CD4-positive, alpha-beta T cell treated with Interferon alpha-2 for 1 hour (primary cell): ENCODE measurements at regions not wholly inside any gene's neighbourhood (a gene's known extent, or its start where the extent isn't known, plus 50 kb on each side); places are given as distances from the start of the nearest gene placed in this dataset.
A peak's percentile ranks its signal among the peaks of the same experiment; 100 is the strongest.

Experiments
- DNase-seq, 2 donors: peaks; one replicate each; pipeline ENCODE4 v3.0.0-alpha.2; 2020 to 2022

DNA sequence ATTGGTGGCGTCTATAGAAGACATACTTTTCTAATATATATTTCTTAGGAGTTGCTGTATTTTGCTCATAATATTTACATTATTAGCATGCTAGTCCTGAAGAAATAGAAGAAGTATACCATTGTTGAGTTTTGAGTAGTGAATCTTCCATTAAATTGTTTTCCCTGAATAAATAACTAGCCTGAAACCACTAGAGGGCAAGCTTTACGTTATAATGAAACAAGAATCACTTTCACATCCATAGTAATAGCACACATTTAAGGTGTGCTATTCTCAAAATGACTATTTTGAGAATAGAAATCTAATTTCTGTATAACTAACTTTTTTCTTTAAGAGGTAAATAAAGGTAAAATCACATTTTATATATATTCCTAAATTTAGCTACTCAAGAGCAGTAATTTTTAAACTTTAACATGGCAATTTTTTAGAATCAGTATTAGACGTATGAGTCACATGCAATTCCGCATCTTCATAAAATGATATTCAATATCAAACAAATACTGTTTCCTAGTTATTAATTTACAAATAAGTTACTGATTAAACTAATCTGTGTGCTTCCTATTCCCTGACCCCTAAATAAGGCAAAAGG lies 213.2 kb upstream of the MANEA start:
- DNase-seq = peak in 1 of 2 donors; percentile 3

DNA sequence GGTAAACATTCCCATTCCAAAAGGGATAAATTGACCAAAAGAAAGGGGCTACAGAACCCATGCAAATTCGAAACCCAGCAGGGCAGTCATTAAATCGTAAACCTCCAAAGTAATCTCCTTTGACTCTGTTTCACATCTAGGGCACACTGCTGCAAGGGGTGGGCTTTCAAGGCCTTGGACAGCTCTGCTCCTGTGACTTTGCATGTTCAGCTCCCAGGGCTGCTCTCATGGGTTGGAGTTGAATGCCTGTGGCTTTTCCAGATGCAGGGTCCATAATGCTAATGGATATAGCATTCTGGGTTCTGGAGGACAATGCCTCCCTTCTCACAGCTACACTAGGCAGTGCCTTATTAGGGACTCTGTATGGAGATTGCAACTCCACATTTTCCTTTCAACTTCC lies 211.9 kb upstream of the MANEA start:
- no peak for DNase-seq

DNA sequence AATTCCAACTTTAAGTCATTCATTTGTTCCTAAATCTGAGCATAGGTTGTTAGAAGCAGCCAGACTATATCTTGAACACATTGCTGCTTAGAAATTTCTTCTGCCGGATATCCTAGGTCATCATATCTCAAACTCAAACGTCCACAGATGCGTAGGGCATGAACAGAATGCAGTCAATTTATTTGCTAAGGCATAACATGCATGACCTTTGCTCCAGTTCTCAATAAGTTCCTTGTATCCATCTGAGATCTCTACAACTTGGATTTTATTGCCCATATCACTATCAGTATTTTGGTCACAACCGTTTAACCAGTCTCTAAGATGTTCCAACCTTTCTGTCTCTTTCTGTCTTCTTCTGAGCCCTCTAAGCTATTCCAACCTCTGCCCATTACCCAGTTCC lies 210.9 kb upstream of the MANEA start:
- no peak for DNase-seq

DNA sequence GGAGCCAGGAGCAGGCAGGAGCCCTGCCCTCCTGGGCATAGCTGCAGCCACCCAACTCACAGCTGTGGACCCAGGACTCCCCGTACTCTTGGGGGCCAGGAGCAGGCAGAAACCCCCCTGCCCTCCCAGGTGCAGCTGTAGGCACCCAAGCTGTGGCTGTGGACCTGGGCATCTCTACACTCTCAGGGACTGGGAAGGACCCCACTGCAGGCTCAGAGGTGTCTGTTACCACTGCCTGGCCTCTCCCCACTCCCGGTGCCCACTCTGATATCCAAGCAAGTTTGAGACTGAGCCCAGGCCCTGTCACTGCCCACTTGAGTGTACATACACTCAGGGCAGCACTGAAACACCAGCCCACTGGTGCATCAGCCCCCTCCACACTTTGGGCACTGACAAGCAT lies 193.5 kb upstream of the MANEA start:
- DNase-seq = no peak

DNA sequence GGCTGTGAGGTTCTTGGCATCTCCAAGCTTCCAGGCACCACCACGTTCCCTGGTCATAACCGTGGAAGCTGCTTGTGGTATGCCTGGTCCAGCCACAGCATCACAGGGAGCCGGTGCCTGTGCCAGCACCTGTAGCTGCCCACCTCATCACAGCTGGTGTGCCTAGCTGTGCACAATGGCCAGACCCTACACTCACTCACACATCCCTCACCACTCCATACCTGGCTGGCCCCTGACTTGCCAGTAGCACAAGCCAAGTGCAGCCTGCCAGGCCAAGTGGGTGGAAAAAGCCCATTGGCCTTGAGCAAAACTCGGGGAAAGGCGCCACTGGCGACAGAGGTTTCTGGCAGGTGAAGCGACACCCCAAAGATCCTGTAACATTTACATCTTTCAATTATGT lies 192.3 kb upstream of the MANEA start:
- no peak for DNase-seq

DNA sequence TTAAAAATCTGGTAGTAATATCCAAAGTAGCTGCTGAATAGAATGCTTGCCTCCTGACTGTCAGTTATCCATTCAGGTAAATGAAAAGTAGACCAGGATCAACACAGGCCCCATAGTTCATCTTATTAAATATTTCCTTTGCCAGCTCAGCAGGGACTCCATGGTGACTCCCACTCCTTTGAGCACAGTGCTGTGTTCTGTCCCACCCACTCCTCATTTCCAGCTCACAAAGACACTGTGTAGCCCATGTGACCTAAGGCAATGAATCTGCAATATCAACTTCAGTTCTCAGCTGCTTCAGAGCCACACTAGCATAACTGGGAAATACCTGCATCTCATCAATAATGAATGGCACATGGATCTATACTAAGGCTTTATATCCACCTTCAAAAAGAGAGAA lies 189.5 kb upstream of the MANEA start:
- no peak for DNase-seq

DNA sequence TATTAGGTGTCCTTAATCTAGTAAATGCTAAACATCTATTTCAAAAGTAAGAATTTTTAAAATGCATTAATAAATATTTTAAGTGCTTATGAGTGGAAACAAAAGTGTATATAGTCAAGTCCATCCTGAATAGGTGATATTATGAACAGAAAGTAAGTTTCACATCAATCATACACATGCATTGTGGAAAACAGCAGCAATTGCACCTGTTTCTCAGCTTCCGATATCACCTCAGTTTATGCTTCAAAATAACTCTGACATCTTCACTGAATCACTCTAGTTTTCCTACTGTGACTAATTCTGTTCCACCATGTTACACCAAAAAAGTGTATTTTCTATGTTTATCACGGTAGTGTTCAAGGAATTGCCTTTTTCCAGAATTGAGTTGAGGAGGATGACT lies 172.6 kb upstream of the MANEA start:
- no peak for DNase-seq

DNA sequence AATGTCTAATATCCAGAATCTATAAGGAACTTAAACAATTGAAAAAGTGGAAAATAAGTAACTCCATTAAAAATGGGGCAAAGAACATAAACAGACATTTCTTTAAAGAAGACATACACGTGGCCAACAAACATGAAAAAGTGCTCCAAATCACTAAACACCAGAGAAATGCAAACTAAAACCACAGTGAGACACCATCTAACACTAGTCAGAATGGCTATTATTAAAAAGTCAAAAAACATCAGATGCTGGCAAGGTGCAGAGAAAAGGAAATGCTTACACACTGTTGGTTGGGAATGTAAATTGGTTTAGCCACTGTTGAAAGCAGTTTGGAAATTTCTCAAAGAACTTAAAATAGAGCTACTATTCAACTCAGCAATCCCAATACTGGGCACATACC lies 169.2 kb upstream of the MANEA start:
- DNase-seq = no peak

DNA sequence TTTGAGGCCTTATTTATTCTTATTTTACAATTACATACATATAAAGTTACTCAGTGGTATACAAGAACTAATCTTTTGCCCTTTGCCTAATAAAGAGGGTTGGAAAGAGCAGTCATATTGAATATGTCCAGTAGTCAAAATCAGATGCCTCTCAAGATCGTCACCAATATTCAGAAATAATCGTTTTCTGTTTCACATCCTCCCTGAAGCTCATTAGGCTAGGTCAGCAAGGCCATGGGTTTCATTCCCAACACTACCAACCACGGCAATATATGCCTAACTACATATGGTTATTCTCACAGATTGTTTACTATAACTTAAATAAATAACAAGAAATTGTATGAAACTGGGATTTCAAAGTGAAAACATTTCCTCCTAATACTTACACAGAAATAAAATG lies 167.2 kb upstream of the MANEA start:
- no peak for DNase-seq

DNA sequence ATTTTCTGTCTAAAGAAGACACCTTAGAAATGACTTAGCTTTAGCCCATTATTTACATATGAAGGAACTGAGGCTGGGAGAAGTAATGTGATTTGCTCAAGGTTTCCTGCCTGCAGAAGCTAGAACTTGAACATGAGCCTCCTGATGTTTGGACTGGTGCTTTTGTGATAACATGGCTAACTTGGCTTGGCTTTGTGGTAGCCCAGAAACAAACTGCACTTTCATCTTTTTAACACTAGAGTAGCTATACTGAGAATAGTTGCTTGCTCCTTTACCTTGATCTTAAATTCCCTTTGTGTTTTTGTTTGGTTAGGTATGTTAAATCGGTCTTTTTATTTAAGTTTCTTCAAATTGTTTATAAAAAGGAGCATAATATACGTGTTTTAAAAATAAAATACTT lies 163.5 kb upstream of the MANEA start:
- DNase-seq = no peak

DNA sequence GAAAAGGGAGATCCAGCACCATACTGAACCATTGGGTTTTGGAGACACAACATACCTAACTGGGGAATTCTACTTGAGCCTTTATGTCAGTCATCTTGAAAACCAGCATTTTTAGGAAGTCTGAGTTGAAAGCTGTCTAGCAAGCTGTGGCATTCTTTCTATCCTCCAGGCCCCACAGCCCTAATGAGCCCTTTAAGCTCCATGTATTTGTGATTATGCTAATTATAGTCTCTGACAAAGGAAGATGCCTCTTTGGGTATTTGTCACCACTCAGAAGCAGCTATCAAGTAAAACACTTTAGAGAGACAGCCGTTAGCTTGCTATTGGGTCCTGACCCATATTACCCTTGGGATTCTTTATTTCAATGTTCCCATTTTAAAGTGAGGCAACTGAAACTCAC lies 159.5 kb upstream of the MANEA start:
- no peak for DNase-seq

DNA sequence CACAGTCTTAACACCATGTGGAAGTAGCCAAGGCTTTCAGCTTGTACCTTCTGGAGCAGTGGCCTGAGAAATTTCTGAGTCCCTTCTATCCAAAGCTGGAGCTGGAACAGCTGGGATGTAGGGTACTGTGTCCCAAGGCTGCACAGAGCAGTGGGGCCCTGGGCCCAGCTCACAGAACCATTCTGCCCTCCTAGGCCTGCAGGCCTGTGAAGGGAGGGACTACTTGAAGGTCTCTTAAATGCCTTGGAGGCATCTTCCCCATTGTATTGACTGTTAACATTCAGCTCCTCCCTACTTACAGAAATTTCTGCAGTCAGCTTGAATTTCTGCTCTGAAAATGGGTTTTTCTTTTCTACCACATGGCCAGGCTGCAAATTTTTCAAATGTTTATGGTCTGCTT lies 156.5 kb upstream of the MANEA start:
- DNase-seq = no peak

DNA sequence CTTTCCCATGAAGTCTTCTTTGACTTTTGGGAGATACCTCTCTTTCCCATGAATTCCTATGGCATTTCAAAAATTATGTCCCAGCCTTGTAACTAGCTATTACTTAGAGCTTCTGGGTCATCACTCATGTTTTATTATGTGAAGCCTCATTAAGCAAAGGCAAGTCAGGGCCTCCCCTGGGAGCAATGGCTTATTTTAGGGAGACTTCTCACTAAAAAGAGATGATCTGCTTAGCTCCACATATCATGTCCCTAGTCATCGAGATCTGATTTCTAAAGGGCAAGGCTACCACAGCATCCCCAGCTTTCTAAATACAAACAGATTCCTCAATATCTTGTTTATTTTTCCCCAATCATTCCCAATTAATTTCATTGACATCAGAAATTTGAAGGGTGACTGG lies 154.0 kb upstream of the MANEA start:
- DNase-seq = no peak

DNA sequence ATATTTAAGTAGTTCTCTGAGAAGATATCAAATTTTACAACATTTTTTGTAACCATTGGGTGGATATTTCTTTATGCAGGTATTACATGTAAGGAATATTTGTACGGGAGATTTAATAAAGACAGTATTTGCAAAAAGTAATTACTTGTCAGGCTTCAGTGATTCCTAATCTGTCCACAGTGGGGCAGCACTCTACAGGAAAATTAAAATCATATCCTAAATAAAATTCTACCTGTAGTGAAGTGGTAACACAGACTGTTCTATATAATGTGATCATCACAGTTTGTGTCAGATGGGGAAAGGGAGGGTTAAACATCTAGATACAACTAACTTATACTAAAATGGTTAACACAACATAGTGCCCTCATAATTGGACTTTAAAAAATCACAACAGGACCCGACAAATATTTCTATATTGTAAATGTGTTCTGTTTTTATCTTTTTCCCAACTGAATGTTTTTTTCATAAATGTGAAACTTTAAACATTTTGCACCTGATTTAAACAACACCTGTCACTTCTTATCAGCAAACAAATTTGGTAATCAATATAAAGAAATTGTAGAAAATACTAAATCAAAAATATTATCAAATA lies 145.6 kb upstream of the MANEA start:
- peak; percentile 6 to 51 for DNase-seq

DNA sequence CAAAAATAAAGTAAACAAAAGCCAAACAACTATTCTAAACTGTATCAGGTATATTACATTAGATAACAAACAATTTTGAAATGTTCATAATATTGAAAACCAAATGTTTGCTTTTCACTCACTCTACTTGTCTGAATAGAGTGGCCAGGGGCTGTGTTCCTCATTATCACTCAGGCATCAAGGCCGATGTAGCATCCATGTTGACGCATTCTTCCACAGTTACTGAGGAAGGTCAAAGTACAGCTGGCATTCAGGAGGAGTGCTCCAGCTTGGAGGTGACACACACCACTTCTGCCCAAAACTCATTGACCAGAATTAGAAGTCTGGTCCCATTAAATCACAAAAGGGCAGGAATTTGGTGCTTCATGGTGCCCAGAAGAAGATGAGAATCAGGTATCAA lies 137.6 kb upstream of the MANEA start:
- no peak for DNase-seq

DNA sequence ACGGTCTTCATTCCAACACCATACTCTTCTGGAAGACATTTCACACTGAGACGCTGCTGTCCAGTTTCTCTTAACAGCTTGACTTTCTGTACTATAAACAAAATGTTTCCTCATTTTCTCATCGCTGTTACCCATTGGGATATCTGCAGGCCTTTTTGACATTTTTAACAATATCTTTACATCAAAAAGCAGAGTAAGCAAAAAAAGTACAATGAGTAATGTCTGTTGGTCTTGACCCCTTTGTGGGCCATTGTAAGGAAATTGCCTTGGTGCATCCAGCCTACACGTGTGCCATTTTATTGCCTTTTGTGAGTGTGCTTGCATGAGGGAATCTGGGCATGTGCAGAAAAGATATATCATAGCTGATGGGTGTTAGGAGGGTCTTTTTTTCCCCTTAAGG lies 129.1 kb upstream of the MANEA start:
- no peak for DNase-seq

DNA sequence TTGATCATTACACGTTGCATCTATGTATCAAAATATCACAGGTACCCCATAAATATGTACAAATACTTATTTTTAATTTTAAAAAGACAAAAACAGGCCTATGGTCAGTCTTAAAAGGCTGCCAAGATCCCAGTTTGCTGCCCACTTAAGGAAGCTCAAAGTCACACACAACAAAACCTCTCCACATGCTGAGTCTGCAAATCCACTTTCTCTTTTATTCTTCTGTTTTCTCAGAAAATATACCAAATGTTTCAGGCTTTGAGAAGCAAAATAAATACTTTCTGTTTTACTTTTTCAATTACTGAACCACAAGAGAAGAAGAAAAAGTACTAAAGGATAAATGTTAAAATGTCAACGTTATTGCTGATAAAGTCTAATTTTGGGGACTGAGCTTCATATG lies 107.8 kb upstream of the MANEA start:
- DNase-seq = no peak

DNA sequence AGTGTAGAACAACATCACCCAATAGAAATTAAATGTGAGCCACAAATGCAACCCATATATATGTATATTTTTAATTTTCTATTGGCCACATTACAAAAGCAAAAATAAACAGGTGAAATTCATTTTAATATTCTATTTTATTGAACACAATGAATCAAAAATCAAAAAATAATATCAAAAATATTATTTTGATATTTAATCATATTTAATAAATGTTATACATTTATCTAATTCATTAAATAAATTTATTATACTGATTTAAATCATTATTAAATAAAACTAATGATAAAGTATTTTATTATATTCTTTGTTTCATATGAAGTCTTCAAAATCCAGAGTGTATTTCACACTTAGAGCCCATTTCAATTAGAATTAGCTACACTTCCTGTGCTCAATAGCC lies 98.4 kb upstream of the MANEA start:
- no peak for DNase-seq

DNA sequence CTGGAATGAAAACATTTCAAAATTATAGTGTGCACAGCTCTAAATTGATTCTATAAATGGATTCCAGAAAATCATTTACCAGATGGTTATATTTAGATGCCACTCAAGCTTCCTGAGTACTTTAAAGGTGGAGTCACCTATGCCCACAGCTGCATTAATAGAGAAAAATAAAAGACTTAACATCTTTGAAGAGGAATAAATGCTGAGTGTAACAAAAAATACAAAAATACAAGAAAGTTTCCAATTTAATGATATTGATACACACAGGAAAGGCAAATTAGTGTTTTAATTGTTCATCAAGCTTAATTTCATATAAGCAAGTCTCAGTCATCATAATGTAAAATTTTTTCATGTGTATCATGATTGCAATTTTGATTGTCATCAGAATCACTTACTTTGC lies 89.5 kb upstream of the MANEA start:
- no peak for DNase-seq

DNA sequence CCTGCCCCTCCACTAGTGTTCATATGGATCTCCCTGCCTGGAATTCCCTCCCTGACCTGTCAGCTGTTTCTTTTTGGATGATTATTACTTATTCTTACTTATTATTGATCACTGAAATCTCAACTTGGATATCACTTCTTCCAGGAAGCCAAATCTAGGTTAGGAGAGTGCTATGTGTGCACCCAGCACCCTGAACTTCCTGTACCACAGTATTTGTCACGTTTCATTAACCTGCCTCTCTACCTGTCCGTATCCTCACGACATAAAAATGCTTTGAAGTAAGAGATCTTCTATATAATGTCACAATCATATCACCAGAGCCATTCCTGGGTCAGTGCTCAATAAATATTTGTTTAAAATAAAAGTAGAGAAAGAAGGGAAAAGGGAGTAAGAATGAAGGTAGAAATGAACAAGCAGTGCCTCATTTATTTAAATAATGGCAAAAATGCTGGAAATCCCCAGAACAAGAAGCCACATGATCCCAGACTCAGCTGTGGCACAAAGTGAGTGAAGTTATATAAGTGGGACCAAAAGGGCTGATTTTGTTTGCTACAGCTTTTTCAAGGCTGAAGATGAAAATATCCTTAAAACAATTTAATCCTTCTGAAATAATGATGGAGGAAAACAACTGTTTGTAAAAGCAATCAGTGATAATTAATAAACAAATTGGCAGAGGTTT lies 88.0 kb upstream of the MANEA start:
- peak in 1 of 2 donors; percentile 21 for DNase-seq

DNA sequence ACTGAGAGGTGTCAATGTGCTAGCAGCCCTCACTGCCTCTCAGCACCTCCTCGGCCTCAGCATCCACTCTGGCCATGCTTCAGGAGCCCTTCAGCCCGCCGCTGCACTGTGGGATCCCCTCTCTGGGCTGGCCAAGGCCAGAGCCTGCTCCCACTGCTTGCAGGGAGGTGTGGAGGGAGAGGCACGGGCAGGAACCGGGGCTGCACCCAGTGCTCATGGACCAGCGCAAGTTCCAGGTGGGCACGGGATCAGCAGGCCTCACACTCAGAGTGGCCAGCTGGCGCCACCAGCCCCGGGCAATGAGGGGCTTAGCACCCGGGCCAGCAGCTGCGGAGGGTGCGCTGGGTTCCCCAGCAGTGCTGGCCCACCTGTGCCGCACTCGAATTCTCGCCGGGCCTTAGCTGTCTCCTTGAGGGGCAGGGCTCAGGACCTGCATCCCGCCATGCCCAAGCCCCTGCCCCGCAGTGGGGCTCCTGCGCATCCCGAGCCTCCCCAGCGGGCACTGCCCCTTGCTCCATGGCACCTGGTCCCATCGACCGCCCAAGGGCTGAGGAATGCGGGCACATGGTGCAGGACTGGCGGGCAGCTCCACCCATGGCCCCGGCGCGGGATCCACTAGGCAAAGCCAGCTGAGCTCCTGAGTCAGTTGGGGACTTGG lies 80.4 kb upstream of the MANEA start:
- DNase-seq = no peak

DNA sequence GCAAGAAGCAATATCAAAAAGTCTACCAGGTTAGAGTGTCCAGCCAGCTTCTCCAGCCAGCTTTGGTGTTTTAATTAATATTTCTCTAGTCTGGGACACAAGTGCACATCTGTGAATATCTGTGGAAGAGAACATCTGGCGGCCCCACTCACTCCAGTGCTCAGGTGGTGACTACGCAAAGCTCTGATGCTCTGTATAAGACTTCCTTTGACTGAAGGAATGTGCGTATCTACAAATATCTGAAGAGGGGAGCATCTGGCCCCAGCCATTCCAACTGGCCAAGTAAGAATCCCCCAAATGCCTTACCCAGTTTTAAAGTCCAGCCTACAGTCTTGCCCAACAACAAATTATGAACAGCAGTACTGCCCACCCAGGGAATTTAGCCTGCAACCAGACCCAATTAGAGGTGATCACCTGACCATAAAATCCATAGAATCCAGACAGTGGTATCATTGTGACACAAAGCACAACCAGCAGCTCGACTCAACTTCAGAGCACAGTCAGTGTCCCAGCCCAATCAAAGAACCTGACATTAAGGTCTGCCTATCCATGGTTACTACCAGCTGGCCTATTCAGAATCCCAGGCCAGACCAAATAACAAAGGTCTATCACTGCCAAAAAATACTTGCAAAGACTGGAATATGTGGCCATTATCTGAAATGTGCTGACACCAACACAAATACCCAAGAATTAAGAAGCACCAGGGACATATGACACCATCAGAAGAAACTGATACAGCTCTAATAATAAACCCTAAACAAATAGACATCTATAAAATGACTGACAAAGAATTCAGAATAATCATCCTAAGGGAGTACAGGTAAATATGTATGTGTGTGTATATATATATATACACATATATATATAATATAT lies 76.1 kb upstream of the MANEA start:
- DNase-seq = no peak

DNA sequence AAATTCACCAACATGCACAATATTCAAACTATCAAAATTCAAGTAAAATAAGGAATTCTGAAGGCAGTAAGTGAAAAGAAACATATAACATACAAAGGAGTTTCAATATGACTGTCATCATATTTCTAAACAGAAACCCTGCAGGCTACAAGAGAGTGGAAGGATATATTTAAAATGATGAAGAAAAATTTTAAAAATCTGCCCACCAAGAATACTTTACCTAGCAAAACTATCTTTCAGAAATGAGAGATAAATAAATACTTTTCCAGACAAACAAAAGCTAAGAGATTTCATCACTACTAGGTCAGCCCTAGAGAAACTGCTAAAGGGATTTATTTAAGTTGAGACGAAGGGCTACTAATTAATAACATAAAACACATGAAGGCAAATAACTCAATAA lies 73.8 kb upstream of the MANEA start:
- DNase-seq = no peak
